HEK293 (cell line): ENCODE measurements at regions not wholly inside any gene's neighbourhood (a gene's known extent, or its start where the extent isn't known, plus 50 kb on each side); places are given as distances from the start of the nearest gene placed in this dataset.

Experiments used
- ZBTB7A ChIP-seq: fragments of 450-650 bp; formaldehyde crosslinking; IDR thresholded peaks from 2 replicates; pipeline ENCODE4 v1.5.1; 2016; ENCODE audit warnings: low read depth, missing biosample characterization, missing genetic modification characterization
- ZNF24 ChIP-seq: fragments of 450-650 bp; formaldehyde crosslinking; IDR thresholded peaks from 2 replicates; pipeline ENCODE4 v1.5.1; 2016; ENCODE audit warnings: missing biosample characterization, missing genetic modification characterization
- ZNF248 ChIP-seq: fragments of 450-650 bp; formaldehyde crosslinking; IDR thresholded peaks from 2 replicates; pipeline ENCODE4 v1.5.1; 2017; ENCODE audit warnings: missing biosample characterization, missing genetic modification characterization
- ZNF274 ChIP-seq, 2 experiments: fragments of 200-500 bp in 1 of 2; fragments of 450-650 bp in 1 of 2; sonication (Bioruptor generic) in 1 of 2; formaldehyde crosslinking in 1 of 2; IDR thresholded peaks; 2 replicates each; pipeline versions ENCODE4 v1.5.1 to v1.6.1; 2014 to 2016; ENCODE audit warnings: borderline replicate concordance in 1 of 2, inconsistent platforms in 1 of 2, low read length in 1 of 2, missing biosample characterization in 1 of 2, missing genetic modification characterization in 1 of 2
- ZNF792 ChIP-seq: fragments of 450-650 bp; formaldehyde crosslinking; IDR thresholded peaks from 2 replicates; pipeline ENCODE4 v1.5.1; 2016; ENCODE audit warnings: missing biosample characterization, missing genetic modification characterization
- TF ChIP-seq, protein P1 (sequence below): sonication (generic); formaldehyde crosslinking; IDR thresholded peaks from 2 replicates; pipeline ENCODE4 v1.8.1; 2022; ENCODE audit warnings: mild to moderate bottlenecking, moderate library complexity, missing genetic modification reagents
- TF ChIP-seq, protein P2 (sequence below): fragments of 450-650 bp; formaldehyde crosslinking; IDR thresholded peaks from 2 replicates; pipeline ENCODE4 v1.5.1; 2016; ENCODE audit warnings: missing biosample characterization, missing genetic modification characterization
- TF ChIP-seq, protein P3 (sequence below): fragments of 450-650 bp; formaldehyde crosslinking; IDR thresholded peaks from 2 replicates; pipeline ENCODE4 v1.5.1; 2016; ENCODE audit warnings: missing biosample characterization, missing genetic modification characterization
- TF ChIP-seq, protein P4 (sequence below): fragments of 450-650 bp; IDR thresholded peaks from 2 replicates; pipeline ENCODE4 v1.5.1; 2018; ENCODE audit warnings: missing biosample characterization, mild to moderate bottlenecking, missing genetic modification characterization
- TF ChIP-seq, protein P5 (sequence below): fragments of 450-650 bp; formaldehyde crosslinking; IDR thresholded peaks from 2 replicates; pipeline ENCODE4 v1.5.1; 2017; ENCODE audit warnings: missing biosample characterization, missing genetic modification characterization

DNA sequence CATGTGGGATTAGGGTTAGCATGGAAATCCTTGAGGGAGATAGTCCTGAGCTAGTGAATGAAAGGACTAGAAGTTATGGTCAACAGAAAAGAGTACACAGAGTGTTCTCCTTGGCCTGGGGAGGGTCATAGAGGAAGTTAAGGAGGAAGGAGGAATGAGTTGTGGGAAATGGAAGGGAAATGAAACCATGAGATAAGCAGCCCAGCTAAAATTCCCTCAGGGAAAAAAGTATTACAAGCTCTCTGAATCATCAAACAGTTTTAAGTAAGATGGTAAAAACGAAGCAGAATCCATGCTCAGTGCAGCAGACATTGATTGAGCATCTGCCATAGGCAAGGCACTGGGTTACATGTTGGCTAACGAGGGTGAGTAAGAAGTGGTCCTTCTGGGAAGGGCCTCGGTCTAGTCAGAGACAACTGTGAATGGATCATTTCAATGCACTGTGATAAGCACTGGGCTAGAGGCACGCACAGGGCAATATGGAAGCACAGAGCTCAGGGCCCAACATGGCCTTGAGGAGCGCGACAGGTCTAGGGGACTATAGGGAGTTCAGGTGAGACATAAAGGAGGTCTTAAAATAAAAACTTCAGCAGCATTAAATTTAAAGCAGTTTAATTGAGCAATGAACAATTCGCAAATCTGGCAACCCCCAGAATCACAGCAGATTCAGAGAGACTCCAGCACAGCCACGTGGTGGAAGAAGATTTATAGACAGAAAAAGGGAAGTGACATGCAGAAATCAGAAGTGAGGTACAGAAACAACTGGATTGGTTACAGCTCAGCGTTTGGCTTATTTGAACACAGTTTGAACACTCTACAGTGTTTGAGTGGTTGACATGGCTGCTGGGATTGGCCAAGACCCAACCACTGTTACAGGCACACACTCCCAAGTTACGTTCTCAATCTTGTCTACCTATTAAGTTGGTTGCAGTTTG, 219.5 kb downstream of the HLX start:
- TF ChIP-seq, protein P1, sequence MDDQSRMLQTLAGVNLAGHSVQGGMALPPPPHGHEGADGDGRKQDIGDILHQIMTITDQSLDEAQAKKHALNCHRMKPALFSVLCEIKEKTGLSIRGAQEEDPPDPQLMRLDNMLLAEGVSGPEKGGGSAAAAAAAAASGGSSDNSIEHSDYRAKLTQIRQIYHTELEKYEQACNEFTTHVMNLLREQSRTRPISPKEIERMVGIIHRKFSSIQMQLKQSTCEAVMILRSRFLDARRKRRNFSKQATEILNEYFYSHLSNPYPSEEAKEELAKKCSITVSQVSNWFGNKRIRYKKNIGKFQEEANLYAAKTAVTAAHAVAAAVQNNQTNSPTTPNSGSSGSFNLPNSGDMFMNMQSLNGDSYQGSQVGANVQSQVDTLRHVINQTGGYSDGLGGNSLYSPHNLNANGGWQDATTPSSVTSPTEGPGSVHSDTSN (CRISPR knock-in tag): no peak
- TF ChIP-seq, protein P2, sequence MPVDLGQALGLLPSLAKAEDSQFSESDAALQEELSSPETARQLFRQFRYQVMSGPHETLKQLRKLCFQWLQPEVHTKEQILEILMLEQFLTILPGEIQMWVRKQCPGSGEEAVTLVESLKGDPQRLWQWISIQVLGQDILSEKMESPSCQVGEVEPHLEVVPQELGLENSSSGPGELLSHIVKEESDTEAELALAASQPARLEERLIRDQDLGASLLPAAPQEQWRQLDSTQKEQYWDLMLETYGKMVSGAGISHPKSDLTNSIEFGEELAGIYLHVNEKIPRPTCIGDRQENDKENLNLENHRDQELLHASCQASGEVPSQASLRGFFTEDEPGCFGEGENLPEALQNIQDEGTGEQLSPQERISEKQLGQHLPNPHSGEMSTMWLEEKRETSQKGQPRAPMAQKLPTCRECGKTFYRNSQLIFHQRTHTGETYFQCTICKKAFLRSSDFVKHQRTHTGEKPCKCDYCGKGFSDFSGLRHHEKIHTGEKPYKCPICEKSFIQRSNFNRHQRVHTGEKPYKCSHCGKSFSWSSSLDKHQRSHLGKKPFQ (tag by site-specific recombination): no peak
- no peak for TF ChIP-seq ZNF248 (tag by site-specific recombination)
- TF ChIP-seq, protein P3, sequence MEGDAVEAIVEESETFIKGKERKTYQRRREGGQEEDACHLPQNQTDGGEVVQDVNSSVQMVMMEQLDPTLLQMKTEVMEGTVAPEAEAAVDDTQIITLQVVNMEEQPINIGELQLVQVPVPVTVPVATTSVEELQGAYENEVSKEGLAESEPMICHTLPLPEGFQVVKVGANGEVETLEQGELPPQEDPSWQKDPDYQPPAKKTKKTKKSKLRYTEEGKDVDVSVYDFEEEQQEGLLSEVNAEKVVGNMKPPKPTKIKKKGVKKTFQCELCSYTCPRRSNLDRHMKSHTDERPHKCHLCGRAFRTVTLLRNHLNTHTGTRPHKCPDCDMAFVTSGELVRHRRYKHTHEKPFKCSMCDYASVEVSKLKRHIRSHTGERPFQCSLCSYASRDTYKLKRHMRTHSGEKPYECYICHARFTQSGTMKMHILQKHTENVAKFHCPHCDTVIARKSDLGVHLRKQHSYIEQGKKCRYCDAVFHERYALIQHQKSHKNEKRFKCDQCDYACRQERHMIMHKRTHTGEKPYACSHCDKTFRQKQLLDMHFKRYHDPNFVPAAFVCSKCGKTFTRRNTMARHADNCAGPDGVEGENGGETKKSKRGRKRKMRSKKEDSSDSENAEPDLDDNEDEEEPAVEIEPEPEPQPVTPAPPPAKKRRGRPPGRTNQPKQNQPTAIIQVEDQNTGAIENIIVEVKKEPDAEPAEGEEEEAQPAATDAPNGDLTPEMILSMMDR (tag by site-specific recombination): no peak
- TF ChIP-seq ZNF274 (IDR thresholded peaks at IDR 0.05; ENCODE audit: low read length): no peak
- TF ChIP-seq ZNF274 (tag by site-specific recombination; IDR thresholded peaks at IDR 0.05; ENCODE audit: borderline replicate concordance): no peak
- TF ChIP-seq, protein P4, sequence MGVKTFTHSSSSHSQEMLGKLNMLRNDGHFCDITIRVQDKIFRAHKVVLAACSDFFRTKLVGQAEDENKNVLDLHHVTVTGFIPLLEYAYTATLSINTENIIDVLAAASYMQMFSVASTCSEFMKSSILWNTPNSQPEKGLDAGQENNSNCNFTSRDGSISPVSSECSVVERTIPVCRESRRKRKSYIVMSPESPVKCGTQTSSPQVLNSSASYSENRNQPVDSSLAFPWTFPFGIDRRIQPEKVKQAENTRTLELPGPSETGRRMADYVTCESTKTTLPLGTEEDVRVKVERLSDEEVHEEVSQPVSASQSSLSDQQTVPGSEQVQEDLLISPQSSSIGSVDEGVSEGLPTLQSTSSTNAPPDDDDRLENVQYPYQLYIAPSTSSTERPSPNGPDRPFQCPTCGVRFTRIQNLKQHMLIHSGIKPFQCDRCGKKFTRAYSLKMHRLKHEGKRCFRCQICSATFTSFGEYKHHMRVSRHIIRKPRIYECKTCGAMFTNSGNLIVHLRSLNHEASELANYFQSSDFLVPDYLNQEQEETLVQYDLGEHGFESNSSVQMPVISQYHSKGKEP (tag by site-specific recombination): no peak
- TF ChIP-seq, protein P5, sequence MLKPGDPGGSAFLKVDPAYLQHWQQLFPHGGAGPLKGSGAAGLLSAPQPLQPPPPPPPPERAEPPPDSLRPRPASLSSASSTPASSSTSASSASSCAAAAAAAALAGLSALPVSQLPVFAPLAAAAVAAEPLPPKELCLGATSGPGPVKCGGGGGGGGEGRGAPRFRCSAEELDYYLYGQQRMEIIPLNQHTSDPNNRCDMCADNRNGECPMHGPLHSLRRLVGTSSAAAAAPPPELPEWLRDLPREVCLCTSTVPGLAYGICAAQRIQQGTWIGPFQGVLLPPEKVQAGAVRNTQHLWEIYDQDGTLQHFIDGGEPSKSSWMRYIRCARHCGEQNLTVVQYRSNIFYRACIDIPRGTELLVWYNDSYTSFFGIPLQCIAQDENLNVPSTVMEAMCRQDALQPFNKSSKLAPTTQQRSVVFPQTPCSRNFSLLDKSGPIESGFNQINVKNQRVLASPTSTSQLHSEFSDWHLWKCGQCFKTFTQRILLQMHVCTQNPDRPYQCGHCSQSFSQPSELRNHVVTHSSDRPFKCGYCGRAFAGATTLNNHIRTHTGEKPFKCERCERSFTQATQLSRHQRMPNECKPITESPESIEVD (tag by site-specific recombination): no peak
- no peak for TF ChIP-seq ZBTB7A (tag by site-specific recombination)
- TF ChIP-seq ZNF24: no peak
- no peak for TF ChIP-seq ZNF792 (tag by site-specific recombination)
